ENCODE measurements at regions not wholly inside any gene's neighbourhood (a gene's known extent, or its start where the extent isn't known, plus 50 kb on each side); places are given as distances from the start of the nearest gene placed in this dataset.

DNA sequence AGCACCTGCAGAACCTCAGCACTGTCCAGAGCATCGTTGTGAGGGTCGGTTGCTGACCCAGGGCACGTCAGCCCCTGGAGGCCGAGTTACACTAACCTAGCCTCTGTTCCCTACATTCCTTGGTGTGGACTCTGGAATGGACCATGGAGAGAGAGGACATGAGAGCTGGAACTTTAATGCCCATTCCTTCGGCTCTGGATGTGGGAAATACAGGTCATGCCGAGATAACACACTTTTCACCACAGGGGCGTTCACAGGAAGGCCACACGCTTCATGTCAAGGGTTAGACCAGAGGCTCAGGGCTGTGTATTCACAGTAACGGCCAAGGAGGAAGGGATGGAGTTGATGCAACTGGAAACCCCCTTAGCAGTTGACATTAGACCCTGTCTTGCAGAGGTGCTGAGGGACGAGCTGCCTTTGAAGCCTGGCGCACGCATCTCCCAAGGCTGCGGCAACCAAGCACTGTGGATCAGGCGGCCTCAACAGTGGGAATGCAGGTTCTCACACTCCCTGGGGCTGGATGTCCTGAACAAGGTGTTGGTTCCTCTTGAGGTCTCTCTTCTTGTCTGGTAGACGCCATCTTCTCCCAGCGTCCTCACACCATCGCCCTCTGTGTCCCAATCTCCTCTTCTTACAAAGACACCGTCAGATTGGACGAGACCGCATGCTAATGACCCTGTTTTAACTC is 245.2 kb downstream of the KLF6 start:
- no peak for DNase-seq (ENCODE audit: low read depth)

DNA sequence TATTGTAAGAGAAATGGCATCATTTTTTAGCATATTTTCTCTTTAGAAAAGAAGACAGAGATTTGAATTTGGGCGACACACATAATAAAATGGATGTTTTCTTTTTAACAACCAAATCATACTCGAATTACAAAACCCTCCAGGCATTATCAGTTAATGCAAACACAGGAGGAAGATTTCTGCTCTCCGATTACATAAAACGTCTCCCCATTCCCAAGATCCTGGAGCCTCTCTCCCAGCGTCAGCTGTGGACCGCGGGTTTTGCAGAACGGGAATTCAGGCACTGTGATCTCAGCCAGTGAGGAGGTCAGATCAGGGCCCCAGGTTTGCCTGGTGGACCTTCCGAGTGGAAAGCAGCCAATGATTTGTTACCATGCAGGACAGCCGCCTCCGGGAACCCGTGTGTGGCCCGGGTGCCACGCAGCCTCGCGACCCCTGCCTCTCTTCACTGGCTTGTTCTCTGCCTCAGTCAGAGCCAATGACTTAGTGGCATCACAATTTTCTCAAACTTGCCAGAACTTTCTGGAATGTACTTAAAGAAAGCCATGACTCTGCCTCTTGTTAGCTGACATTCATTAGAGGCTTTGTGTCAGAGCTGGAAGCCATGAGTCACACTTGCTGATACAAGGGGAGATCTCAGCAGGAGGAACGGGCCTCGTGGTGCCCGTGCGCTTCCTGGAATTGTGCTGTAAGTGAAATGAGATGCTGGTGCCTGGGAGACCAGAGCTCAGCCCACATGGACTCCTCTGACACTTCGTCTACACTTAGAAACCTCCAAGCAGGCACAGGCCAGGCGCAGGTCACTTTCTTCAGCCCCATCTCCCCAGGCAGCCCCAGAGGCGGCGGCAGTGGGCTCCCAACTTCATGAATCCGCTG is 246.1 kb downstream of the KLF6 start:
- DNase-seq (ENCODE audit: low read depth), result peak; percentile 93

DNA sequence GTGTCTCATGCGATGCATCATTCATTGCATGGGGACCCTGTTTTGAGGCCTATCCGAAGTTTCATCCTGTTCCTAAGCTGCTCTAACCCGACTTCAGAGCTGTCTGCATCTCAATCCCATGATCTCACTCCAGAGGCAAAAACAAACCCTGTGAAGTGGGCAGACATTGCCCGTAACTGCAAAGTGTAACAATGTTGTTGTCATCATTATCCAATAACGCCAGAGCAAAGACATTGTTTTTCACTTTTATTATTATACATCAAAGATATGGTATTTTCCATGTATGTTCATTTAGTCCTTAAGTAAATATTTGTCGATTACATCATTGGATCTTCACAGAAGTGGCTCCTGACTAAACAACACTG is 246.7 kb downstream of the KLF6 start:
- DNase-seq (ENCODE audit: low read depth), result peak; percentile 26

DNA sequence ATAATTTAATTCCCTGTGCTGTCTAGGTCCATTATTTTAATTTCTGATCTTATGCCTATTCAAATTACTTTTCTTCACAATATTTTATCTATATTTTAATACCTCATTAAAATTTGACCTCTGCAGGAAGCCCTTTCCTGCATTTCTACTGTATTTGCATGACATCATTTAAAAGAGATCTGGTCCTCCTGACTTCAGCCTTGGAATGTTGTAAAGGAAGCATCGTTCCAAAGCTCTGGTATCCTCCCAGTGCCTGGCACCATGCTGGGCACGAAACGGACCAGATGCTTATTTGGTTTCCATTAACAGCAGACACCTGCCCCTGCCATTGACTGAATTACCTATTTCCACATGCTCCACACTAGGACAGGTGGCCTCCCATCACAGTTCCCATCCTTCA is 247.5 kb downstream of the KLF6 start:
- no peak for DNase-seq (ENCODE audit: low read depth)

DNA sequence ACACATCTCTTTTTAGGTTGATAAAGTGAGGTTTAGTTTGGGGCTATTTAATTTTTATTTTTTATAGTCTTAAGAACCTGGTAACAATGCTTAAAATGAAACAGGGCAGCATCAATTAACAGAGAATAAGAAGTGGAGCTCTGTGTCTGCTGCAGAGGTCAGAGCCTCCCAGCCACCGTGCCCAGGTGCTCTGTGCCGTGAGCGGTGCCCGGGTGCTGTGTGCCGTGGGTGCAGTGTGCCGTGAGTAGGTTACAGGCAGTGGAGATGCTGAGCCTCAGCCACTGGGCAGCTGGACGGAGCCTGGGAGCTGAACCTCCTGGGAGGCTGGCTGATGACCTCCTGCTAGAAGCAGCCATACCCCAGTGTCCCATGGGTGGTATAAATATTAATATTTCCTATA is 250.0 kb downstream of the KLF6 start:
- DNase-seq (ENCODE audit: low read depth), result no peak

DNA sequence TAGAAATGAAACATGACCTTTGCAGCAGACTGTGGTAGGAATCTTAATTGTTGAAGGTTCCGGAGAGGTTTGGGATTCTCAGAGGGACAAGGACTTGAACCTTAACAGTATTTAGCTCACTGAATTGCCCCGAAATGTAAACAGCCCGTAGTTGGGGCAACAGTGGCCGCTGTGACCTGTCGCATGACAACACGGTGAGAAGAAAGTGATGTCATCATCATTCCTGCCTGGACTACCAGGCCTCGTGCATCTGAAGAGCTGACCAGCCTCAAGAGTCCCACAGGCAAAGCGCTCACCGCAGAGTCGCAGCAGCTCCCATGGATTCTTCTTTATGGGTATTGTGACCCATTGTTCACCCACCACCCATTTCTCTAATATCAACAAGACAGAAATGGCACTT is 250.6 kb downstream of the KLF6 start:
- DNase-seq (ENCODE audit: low read depth), result no peak

DNA sequence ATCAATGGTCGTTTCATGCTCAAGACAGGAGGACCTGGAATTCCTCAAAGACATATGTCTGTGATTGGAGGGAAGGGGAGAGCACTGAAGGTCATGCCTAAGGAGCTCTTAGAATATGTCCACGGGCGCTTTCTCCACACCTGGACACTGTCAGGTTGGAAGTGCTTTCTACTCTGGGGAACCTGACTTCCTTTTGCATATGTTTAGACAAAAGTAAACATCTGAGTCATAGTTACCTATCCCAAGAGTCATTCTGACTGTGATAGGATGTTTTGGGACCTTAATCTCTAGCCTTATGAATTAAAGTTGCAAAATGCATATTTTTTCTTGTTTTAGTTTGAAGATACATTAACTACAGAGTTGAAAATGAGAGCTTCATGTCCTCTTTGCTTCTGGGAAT is 251.7 kb downstream of the KLF6 start:
- no peak for DNase-seq (ENCODE audit: low read depth)

DNA sequence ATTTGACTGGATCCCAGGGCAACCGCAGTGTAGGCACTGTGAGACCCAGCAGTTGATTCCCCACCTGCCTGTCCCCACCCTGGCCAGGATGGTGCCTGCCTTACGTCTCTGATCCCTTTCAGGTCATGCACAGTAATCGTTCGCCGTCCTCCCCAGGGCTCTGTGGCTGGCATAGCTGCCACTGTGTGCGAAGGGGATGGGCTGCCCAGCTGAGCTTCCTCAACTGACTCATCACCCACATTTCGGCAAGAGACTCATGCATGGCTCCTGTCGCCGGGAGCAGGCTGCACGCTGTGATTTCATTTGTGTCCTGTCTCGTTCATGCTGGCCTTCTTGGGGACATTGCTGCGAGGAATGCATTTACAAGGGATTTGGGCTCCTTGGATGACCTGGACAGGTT is 252.4 kb downstream of the KLF6 start:
- peak; percentile 44 for DNase-seq (ENCODE audit: low read depth)

DNA sequence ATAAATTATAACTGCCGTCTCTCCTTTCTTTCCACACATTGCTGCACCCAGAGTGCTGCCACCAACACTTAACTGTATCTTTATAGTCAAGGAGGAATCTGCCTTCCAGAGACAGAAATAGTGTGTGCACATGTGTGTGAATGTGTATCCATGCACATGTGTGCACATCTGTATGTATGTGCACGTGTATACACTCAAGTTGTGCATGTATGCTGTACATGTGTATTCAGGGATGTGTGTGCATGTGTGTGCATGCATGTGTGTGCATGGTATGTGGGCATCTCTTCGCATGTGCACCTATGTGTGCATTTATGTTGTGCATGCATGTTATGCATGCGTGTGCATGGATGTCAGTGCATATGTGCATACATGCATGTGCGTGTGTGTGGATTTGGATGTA is 253.3 kb downstream of the KLF6 start:
- DNase-seq (ENCODE audit: low read depth), result no peak

DNA sequence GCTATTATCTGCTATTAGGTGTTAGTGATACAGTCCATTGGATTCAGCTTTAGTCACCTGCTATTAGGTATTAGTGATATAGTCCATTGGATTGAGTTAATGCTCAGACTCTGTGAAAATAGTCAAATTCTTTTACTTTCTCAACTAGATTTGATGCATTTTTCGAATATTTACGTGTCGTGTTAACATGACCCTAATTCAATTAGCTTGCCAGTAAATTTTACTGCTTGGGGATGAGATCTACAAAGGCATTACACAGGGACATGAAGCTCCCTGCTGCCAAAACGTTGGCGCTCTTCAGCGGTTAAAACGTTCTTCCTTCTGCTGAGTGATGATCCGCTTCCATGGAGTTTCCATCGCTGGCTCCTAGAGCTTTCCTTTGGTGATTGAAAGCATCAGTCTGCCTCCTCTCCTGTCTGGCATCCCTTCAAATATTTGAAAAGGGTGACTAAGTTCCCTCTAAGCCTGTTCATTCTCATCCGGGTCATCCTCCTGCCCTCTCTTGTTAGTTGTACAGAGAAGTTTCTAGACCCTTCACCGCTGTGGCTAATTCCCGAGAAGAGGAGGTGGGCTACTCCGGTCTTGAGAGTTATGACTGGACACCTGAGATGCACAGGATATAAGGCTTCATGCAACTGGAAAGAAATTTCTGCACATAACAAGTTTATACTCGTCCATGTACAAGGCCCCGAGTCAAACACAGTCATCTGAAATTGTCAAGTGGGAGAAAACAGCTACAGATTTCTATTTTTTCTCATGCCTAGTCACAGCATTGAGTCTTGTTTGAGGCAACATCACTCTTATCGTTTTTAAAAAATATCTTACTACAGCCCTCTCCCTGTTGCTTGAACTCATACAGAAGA is 254.0 kb downstream of the KLF6 start:
- no peak for DNase-seq (ENCODE audit: low read depth)

DNA sequence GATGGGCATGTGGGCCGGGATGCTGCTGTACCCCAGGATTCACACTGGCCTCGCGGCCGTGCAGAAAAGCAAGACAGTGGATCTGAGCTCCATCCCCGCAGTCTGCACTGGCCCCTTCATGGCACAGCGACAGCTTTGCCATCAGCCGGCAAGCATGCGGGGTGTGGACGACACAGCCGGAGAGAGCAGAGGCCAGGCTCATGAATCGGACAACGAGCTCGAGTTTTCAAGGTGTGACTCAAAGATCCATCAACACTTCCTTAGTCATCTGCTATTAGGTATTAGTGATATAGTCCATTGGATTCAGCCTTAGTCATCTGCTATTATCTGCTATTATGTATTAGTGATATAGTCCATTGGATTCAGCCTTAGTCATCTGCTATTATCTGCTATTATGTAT is 254.7 kb downstream of the KLF6 start:
- peak; percentile 52 for DNase-seq (ENCODE audit: low read depth)

DNA sequence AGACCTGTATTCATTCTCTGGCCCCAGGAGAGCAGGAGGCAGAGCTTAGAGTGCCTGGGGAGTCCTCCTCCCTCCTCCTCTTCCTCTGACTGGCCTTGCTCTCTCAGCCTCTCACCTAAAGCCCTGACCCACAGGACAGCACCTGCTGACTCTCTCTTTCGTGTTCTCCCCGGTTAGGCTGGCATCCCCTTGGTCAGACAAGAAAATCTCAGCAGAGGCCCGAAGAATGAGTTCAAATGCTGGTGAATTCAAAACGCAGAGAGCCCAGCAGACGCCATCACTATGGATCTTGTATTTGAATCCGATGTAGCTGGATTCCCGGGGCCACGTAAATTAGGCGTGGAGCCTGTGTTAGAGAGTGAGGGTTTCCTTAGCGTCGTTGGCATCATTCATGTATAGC is 255.3 kb downstream of the KLF6 start:
- no peak for DNase-seq (ENCODE audit: low read depth)

DNA sequence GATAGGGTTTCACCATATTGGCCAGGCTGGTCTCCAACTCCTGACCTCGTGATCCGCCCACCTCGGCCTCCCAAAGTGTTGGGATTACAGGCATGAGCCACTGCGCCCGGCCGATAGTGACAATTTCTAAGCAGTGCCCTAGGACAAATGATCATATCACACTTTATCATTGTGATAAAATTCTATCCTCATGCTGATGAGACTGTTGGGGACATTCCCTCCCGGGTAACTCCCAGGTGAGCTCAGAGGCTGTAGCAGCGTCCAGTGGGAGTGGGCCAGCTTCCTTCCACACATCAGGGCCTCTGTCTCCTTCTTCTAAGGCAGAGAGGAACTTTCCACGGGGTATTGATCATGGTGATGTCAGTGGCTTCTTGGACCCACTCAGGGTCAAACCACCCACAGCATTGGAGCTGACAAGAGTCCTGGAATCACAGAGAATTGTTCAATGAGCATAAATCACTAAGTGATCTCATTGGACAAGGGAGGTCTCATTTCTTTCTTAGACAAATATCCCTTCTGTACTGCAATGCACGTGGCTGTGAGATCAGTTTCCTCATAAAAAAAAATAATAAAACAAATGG is 256.1 kb downstream of the KLF6 start:
- no peak for DNase-seq (ENCODE audit: low read depth)

DNA sequence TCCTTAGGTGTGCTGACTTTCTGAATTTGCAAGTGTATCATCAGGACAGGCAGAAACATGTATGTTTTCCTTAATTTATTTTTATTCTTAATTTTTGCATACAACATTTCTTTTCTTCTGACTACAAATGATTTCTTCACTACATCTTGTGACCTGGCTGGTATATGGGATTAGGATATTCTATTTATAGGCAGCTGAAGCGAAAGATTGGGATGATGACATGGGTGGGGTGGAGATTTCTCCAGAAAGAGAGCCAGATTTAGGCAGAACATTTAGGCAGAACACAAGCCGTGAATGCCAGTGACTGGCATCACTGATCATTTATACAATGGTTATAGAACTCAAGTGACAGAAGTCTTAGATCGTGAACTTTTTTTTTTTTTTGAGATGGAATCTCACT is 256.7 kb downstream of the KLF6 start:
- no peak for DNase-seq (ENCODE audit: low read depth)

DNA sequence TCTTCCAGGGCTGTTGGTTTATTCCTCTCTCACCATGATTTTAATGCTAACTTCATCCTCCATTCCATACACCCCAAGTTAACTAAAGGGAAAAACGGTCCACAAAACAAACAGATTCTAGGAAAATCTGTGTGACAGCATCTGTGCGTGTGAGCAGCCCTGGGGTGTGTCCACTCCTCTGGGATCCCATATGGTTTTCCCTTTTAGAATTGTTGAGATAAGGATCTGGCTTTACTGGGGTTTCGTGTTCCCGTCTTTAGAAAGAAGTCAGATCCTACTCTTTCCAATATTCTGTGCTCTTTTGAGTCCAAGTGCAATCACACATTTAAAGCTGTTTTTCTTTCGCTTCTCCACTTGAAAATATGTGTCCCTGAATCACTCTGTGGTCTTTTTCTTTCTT is 257.1 kb downstream of the KLF6 start:
- no peak for DNase-seq (ENCODE audit: low read depth)

DNA sequence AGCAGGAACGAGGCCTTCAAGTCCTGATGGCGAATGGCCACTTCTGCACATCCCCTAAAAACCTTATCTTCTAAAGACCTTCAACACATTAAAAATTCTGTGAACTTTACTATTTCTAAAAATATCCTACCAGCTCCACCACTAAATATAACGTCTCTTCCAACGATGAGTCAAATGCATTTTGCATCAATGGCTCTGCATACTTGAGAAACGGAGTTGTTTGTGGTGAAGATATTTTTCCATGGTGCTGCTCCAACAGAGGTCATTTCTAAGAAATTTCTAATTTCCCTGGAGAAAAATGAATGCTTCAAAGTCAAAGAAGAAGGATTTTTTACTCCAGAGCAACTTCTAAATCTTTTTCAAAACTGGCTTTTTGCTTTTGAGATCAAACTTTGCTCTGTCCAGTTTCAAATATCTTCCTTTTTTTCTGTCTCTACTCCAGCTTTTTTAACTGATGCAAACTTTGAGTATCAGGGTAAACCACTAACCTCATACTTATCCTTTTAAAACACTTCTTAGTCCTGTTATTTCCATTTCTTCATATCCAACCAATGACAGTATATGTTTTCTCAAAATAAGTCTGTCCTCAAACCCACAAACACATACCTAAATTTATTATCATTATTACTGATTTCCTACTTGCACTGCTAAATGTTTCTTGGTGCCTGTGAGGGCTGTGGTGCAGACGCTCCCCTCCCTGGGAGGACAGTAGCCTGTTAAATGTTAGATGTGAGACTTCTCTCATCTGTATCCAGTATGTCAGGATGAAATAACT is 258.1 kb downstream of the KLF6 start:
- DNase-seq (ENCODE audit: low read depth), result peak; percentile 53

DNA sequence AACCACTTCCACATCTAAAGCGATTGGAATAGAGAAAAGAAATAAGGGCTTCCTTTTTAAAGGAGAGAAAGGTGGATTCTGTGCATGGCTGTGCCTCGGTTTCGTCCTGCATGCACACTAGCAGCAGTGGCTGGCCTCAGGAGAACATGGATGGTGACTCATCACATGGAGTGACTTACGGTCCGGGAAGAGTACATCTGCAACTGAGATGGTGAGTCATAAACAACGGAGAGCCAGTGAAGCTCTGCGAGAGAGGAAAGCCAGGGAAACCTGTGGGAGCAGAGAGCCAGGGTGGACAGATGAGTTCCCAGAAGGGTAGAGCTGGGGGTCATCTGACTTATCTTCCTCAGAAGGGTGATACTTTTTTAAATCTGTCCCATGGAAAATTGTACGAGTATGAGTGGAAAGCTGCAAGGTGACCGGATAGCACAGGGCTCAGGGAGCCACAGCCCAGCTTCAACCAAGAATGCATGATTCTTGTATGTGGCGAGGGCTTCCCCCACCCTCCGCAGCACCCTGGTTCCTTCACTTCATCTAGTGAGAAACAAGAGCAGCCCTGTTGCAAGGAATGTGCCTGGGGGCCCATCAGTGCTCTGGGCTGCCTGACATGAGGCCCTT is 259.1 kb downstream of the KLF6 start:
- DNase-seq (ENCODE audit: low read depth), result peak; percentile 99

DNA sequence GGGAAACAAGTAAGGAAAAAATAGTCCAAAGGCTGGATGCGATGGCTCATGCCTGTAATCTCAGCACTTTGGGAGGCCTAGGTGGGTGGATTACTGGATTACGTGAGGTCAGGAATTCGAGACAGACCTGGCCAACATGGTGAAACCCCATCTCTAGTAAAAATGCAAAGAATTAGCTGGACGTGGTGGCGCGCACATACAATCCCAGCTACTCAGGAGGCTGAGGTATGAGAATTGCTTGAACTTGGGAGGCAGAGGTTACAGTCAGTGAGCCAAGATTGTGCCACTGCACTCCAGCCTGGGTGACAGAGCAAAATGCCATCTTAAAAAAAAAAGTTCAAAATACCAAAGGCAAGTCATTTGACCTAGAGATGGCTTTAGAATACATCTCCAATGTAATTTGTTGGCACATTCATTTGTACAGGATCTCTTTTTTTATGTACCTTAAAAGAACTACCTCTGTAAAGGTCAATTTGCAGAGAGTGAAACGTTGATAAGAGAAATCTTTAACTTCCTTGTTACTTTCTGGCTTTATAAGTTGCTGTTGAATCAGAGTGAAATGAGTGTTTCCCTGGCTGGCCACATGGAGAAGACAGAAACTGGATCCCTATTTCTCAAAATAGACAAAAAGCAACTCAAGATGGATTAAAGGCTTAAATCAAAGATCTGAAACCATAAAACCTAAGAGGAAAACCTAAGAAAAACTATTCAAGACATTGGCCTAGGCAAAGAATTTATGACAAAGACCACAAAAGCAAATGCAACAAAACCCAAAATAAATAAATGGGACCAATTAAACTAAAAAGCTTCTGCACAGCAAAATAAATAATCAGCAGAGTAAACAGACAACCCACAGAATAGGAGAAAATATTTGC is 260.7 kb downstream of the KLF6 start:
- DNase-seq (ENCODE audit: low read depth), result no peak

DNA sequence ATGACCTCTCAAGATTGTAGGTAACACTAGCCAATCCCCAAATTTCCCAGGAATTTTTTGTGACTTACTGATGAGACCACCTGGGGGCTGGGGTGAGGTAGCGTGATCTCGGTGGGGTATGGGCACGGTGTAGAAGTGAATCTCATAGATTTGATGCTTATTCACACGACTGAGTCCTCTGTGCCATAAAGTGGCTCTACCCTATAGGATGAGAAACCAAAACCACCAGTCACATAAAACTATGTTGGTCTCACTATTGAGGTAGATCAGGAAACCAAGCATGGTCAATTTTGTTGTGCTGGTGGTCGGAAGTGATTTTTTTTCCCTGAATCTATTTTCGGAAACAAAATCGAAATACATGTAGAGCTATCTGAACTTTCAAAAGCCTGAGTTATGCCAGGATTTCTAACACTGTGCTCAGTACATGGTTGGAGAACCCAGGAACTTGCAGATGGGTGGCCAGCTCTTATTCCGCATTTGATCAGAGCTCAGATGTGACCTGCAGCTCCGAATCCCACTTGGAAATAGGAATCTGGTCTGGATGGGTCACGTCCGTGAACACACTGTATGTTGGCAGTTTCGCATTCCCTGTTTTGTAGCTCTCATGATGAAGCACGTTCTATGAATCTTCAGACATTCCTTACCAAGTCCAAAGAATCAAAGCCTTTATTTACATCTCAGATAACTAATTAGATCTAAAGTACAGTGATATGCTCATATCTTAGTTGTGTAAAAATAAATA is 261.5 kb downstream of the KLF6 start:
- no peak for DNase-seq (ENCODE audit: low read depth)

DNA sequence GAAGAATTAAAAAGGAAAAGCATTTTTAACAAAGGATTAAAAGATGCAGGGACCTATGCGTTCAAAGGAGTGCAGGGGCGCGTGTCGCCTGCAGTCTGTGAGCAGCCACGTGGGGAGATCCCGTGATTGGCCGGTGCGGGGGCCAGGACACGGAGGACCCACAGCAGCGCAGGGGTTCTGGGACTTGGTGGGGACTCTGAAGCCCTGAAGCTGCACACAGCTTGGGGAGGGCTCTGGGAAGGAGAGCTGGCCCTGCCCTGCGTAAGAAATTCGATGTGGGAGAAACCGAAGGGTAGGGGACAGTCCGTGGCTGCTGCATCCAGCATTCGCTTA is 268.1 kb downstream of the KLF6 start:
- DNase-seq (ENCODE audit: low read depth), result no peak
